ENCODE measurements at regions not wholly inside any gene's neighbourhood (a gene's known extent, or its start where the extent isn't known, plus 50 kb on each side); places are given as distances from the start of the nearest gene placed in this dataset.

GRCh38 chr10:122749886-122750285 is 50.2 kb upstream of the C10orf120 start:
- no peak overlapping the region for H3K18ac ChIP-seq (ENCODE audit: low read depth, low read length)
- H2AFZ ChIP-seq (replicated peaks; ENCODE audit: low read length, poor library complexity) = no peak overlapping the region
- no TSS peak for BruUV-seq (replicated peaks)
- no peaks in the 10 kb centered on the region for H4K20me1 ChIP-seq (ENCODE audit: insufficient read depth, low read length)
- dilution Hi-C loops (cut with HindIII; ENCODE audit: low sequenced_read_pairs, unreplicated experiment) = no loop called here
- H3K14ac ChIP-seq (replicated peaks; ENCODE audit: low read depth, low read length) = no peak overlapping the region
- H4K8ac ChIP-seq (ENCODE audit: low read depth in 2 of 2, low read length in 2 of 2) = no peak overlapping the region
- no peak for DNase-seq
- 50% methylated on average over 8 of the region's 13 CpGs; no CpG with 5 or more reads in 1 of the 2 experiments for WGBS, 2 experiments (ENCODE audit: extremely low coverage in 2 of 2, insufficient read length in 1 of 2)
- intact Hi-C loops (cut with micrococcal nuclease) = no loop called here
- H4K5ac ChIP-seq (ENCODE audit: low read depth, low read length) = no peak overlapping the region
- POLR2A ChIA-PET (ENCODE audit: unreplicated experiment) = no interaction called here
- no peaks in the 10 kb centered on the region for H3K9me1 ChIP-seq (ENCODE audit: insufficient read depth, low read length)
- no peak overlapping the region for H2AK5ac ChIP-seq (ENCODE audit: low read depth, low read length)
- no peaks in the 10 kb centered on the region for H3K79me1 ChIP-seq (ENCODE audit: low read depth in 1 of 2, low read length in 2 of 2)
- H4K91ac ChIP-seq (ENCODE audit: insufficient read depth, low read depth, low read length) = no peak overlapping the region
- no peak overlapping the region for H2BK120ac ChIP-seq (ENCODE audit: low read depth, low read length)
- no peak overlapping the region for H3K4me3 ChIP-seq (ENCODE audit: insufficient read depth, low read depth, low read length)
- no peaks in the 10 kb centered on the region for H3K27me3 ChIP-seq (ENCODE audit: control insufficient read depth, insufficient read depth, low read length)
- no peaks in the 10 kb centered on the region for H3K4me1 ChIP-seq (ENCODE audit: control insufficient read depth, insufficient read depth, low read length)
- H2BK5ac ChIP-seq (ENCODE audit: low read depth, low read length, poor library complexity, severe bottlenecking) = no peak overlapping the region
- CTCF ChIA-PET = no interaction called here
- no peak overlapping the region for H3K56ac ChIP-seq (ENCODE audit: extremely low read depth, insufficient read depth, low read length)
- H3K9ac ChIP-seq (ENCODE audit: low read depth, low read length) = no peak overlapping the region
- in situ Hi-C loops (cut with MboI; ENCODE audit: low sequenced_read_pairs) = no loop called here
- H3K36me3 ChIP-seq (ENCODE audit: control insufficient read depth, insufficient read depth, low read length) = no peaks in the 10 kb centered on the region
- H3K23ac ChIP-seq (ENCODE audit: low read depth, low read length) = no peak overlapping the region
- no peak overlapping the region for H3K27ac ChIP-seq (ENCODE audit: insufficient read depth, low read length)
- H3K4ac ChIP-seq (ENCODE audit: low read depth, low read length) = no peak overlapping the region
- H2BK20ac ChIP-seq (ENCODE audit: low read depth, low read length) = no peak overlapping the region
- H2AK9ac ChIP-seq (replicated peaks; ENCODE audit: low read depth, low read length, poor library complexity) = no peak overlapping the region
- no peak for ATAC-seq (ENCODE audit: low read depth)
- no peak for TF ChIP-seq RFX5 (IDR thresholded peaks at IDR 0.05; ENCODE audit: low read depth, low read length)
- TF ChIP-seq MAZ (IDR thresholded peaks at IDR 0.05; ENCODE audit: borderline replicate concordance, low read depth, low read length) = no peak
- no peak for TF ChIP-seq RCOR1 (IDR thresholded peaks at IDR 0.05; ENCODE audit: insufficient replicate concordance, low read length)
- no peak for TF ChIP-seq CHD1 (IDR thresholded peaks at IDR 0.05; ENCODE audit: low read depth, low read length)
- no peak for TF ChIP-seq MXI1 (IDR thresholded peaks at IDR 0.05; ENCODE audit: borderline replicate concordance, low read depth, low read length)
- no peak for TF ChIP-seq NFE2L2 (IDR thresholded peaks at IDR 0.05; ENCODE audit: low read depth, low read length)
- no peak for TF ChIP-seq FOS (IDR thresholded peaks at IDR 0.05; ENCODE audit: low read depth, low read length)
- TF ChIP-seq USF2 (IDR thresholded peaks at IDR 0.05; ENCODE audit: low read depth, low read length) = no peak
- TF ChIP-seq SMC3 (IDR thresholded peaks at IDR 0.05; ENCODE audit: low read depth, low read length) = no peak
- TF ChIP-seq ELK1 (IDR thresholded peaks at IDR 0.05; ENCODE audit: borderline replicate concordance, low read depth, low read length) = no peak
- TF ChIP-seq MAFK (IDR thresholded peaks at IDR 0.05; ENCODE audit: low read depth, low read length) = no peak
- TF ChIP-seq BHLHE40 (IDR thresholded peaks at IDR 0.05; ENCODE audit: low read depth, low read length) = no peak
- no peak for TF ChIP-seq CTCF (conservative IDR thresholded peaks at IDR 0.05; ENCODE audit: low read depth, low read length)
- TF ChIP-seq RAD21 (IDR thresholded peaks at IDR 0.05; ENCODE audit: low read length) = no peak
- no peak for TF ChIP-seq POLR2A (IDR thresholded peaks at IDR 0.05; ENCODE audit: low read depth, low read length)
- TF ChIP-seq CEBPB (IDR thresholded peaks at IDR 0.05; ENCODE audit: low read depth, low read length) = no peak
- no peak overlapping the region for H2BK15ac ChIP-seq (ENCODE audit: low read depth, low read length)
- H3K9me3 ChIP-seq (ENCODE audit: control insufficient read depth, insufficient read depth, low read length) = no peaks in the 10 kb centered on the region
- H3K4me2 ChIP-seq (ENCODE audit: low read depth, low read length) = no peak overlapping the region
